ENCODE measurements at regions not wholly inside any gene's neighbourhood (a gene's known extent, or its start where the extent isn't known, plus 50 kb on each side); places are given as distances from the start of the nearest gene placed in this dataset.

GRCh38 chr14:85764822-85765221, 234.9 kb downstream of the FLRT2 start:
- no peak for TF ChIP-seq CBX3 (IDR thresholded peaks at IDR 0.05; ENCODE audit: borderline replicate concordance, low read depth)
- TF ChIP-seq TCF12 (IDR thresholded peaks at IDR 0.05; ENCODE audit: low read depth, low read length) = no peak
- TF ChIP-seq RFX5 (IDR thresholded peaks at IDR 0.05; ENCODE audit: low read depth, low read length) = no peak
- TF ChIP-seq ZBTB33 (IDR thresholded peaks at IDR 0.05) = no peak
- TF ChIP-seq YY1 (IDR thresholded peaks at IDR 0.05; ENCODE audit: low read depth, low read length) = no peak
- TF ChIP-seq JUND (IDR thresholded peaks at IDR 0.05; ENCODE audit: low read depth, low read length) = no peak
- TF ChIP-seq EGR1 (IDR thresholded peaks at IDR 0.05; ENCODE audit: borderline replicate concordance in 1 of 2, low read depth in 2 of 2, low read length in 2 of 2) = no peak
- no peak for TF ChIP-seq ZNF217 (IDR thresholded peaks at IDR 0.05)
